ENCODE measurements at regions not wholly inside any gene's neighbourhood (a gene's known extent, or its start where the extent isn't known, plus 50 kb on each side); places are given as distances from the start of the nearest gene placed in this dataset.

- TF ChIP-seq REST (IDR thresholded peaks at IDR 0.05; ENCODE audit: insufficient read depth in 1 of 2, low read depth in 2 of 2, low read length in 2 of 2) (no peak), TAF1 (IDR thresholded peaks at IDR 0.05; ENCODE audit: borderline replicate concordance, insufficient read depth, low read length) (no peak), SIN3A (IDR thresholded peaks at IDR 0.05; ENCODE audit: borderline replicate concordance, insufficient read depth, low read length) (no peak), POLR2AphosphoS5 (IDR thresholded peaks at IDR 0.05; ENCODE audit: low read depth, low read length) (no peak), FOXP2 (optimal IDR thresholded peaks at IDR 0.05; ENCODE audit: borderline replicate concordance, extremely low read depth, extremely low read length, insufficient read depth) (no peak)
Measured at GRCh38 chr9:80692751-80693150, 996.6 kb downstream of the TLE1 start.
